ENCODE measurements at regions not wholly inside any gene's neighbourhood (a gene's known extent, or its start where the extent isn't known, plus 50 kb on each side); places are given as distances from the start of the nearest gene placed in this dataset.
A peak's percentile ranks its signal among the peaks of the same experiment; 100 is the strongest.

DNA sequence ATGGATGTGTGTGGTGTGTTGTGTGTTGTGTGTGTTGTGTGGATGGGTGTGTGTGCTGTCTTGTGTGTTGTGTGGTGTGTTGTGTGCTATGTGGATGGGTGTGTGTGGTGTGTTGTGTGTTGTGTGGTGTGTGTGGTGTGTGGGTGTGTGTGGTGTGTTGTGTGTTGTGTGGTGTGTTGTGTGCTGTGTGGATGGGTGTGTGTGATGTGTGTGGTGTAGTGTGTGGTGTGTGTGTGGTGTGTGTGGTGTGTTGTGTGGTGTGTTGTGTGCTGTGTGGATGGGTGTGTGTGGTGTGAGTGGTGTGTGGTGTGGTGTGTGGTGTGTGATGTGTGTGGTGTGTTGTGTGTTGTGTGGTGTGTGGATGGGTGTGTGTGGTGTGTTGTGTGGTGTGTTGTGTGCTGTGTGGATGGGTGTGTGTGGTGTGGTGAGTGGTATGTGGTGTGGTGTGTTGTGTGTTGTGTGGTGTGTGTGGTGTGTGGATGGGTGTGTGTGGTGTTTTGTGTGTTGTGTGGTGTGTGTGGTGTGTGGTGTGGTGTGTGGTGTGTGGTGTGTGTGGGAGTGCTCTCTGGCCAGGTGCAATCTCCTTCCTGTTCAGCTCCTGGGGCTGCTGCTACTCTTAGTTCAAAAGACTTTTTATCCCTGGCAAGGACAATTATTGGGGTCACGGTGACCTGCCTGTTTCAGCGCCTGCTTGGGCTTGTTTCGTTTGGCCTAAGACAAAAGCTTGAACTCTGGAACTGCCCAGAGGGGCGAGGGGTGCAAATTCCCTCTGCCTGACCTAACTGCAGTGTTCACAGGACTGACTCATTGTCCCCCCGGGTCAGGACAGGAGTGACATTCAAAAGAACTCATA lies 101.1 kb downstream of the UBIAD1 start:
- Histone ChIP-seq H3K4me1 (ENCODE audit: control insufficient read depth, extremely low read depth, insufficient read depth, low read length) (no peaks in the 10 kb centered on the region), H3K27ac (ENCODE audit: insufficient read depth, low read depth, low read length) (no peak overlapping the region), H3K9me1 (replicated peaks; ENCODE audit: control insufficient read depth, extremely low read depth, insufficient read depth, low read length) (no peaks in the 10 kb centered on the region), H3K9ac (replicated peaks; ENCODE audit: extremely low read depth, insufficient read depth, low read length) (no peak overlapping the region), H3K27me3 (ENCODE audit: control insufficient read depth in 2 of 2, insufficient read depth in 2 of 2, low read length in 2 of 2) (no peaks in the 10 kb centered on the region), H3K9me3 (replicated peaks; ENCODE audit: control insufficient read depth, insufficient read depth, low read length) (no peaks in the 10 kb centered on the region), H2AFZ (ENCODE audit: low read depth, low read length) (no peak overlapping the region), H3K36me3 (ENCODE audit: control insufficient read depth in 2 of 2, extremely low read depth in 1 of 2, insufficient read depth in 2 of 2, low read length in 2 of 2) (no peaks in the 10 kb centered on the region), H4K20me1 (replicated peaks; ENCODE audit: control insufficient read depth, extremely low read depth, insufficient read depth, low read length) (no peaks in the 10 kb centered on the region), H3K4me3 (replicated peaks in 1 of 3; ENCODE audit: insufficient read depth in 1 of 3, low read depth in 1 of 3, low read length in 3 of 3) (no peak overlapping the region), H3K79me2 (ENCODE audit: control insufficient read depth, insufficient read depth, low read length) (no peaks in the 10 kb centered on the region), H3K4me2 (ENCODE audit: insufficient read depth, low read length) (no peak overlapping the region)
- dilution Hi-C loops (cut with MboI; ENCODE audit: extremely low pct_ligation_motif_present, low sequenced_read_pairs) (no loop called here), intact Hi-C loops (cut with micrococcal nuclease) (no loop called here)
- ChIA-PET CTCF (no interaction called here), POLR2A (no interaction called here)
- FAIRE-seq (peak; percentile 38), DNase-seq (ENCODE audit: low read depth, low spot score) (no peak)
- no TSS peak for BruUV-seq (replicated peaks)
- TF ChIP-seq GATA2 (IDR thresholded peaks at IDR 0.05; ENCODE audit: insufficient read depth, insufficient read length, low read depth, low read length), result no peak
- no peak for TF ChIP-seq MYC (IDR thresholded peaks at IDR 0.05; ENCODE audit: low read depth, low read length)
- TF ChIP-seq FOS (IDR thresholded peaks at IDR 0.05; ENCODE audit: borderline replicate concordance, insufficient read depth, low read length), result no peak
- TF ChIP-seq, protein P1, sequence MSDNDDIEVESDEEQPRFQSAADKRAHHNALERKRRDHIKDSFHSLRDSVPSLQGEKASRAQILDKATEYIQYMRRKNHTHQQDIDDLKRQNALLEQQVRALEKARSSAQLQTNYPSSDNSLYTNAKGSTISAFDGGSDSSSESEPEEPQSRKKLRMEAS (IDR thresholded peaks at IDR 0.05; ENCODE audit: insufficient read depth, insufficient read length), result no peak
- no peak for TF ChIP-seq POLR2AphosphoS5 (IDR thresholded peaks at IDR 0.05; ENCODE audit: insufficient read depth, low read depth, low read length)
- no peak for TF ChIP-seq EZH2 (IDR thresholded peaks at IDR 0.05; ENCODE audit: borderline replicate concordance, low read depth, low read length, severe bottlenecking)

DNA sequence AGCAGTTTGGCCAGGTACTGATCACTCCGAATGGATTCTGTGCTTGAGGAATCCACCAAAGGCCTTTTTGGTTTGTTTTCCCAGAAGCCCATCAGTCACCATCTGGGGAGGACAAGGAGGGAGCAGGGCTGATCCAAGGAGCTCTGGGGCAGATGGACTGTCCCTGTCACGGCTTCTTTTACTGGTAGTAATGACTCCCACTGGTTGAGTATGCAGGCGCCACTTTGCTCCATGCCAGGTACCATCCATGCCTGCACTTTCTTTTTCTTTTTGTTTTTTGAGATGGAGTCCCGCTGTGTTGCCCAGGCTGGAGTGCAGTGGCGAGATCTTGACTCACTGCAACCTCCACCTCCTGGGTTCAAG lies 101.7 kb downstream of the UBIAD1 start:
- Histone ChIP-seq H3K9ac (replicated peaks; ENCODE audit: extremely low read depth, insufficient read depth, low read length) (no peak overlapping the region), H3K9me3 (replicated peaks; ENCODE audit: control insufficient read depth, insufficient read depth, low read length) (no peaks in the 10 kb centered on the region), H3K4me2 (ENCODE audit: insufficient read depth, low read length) (no peak overlapping the region), H3K79me2 (ENCODE audit: control insufficient read depth, insufficient read depth, low read length) (no peaks in the 10 kb centered on the region), H2AFZ (ENCODE audit: low read depth, low read length) (no peak overlapping the region), H3K4me3 (replicated peaks in 1 of 3; ENCODE audit: insufficient read depth in 1 of 3, low read depth in 1 of 3, low read length in 3 of 3) (no peak overlapping the region), H3K36me3 (ENCODE audit: control insufficient read depth in 2 of 2, extremely low read depth in 1 of 2, insufficient read depth in 2 of 2, low read length in 2 of 2) (no peaks in the 10 kb centered on the region), H3K27ac (ENCODE audit: insufficient read depth, low read depth, low read length) (no peak overlapping the region), H3K27me3 (ENCODE audit: control insufficient read depth in 2 of 2, insufficient read depth in 2 of 2, low read length in 2 of 2) (peaks cover 0 to 1% of the 10 kb centered on the region in 2 experiments), H3K9me1 (replicated peaks; ENCODE audit: control insufficient read depth, extremely low read depth, insufficient read depth, low read length) (no peaks in the 10 kb centered on the region), H3K4me1 (ENCODE audit: control insufficient read depth, extremely low read depth, insufficient read depth, low read length) (no peaks in the 10 kb centered on the region), H4K20me1 (replicated peaks; ENCODE audit: control insufficient read depth, extremely low read depth, insufficient read depth, low read length) (no peaks in the 10 kb centered on the region)
- intact Hi-C loops (cut with micrococcal nuclease), result no loop called here
- no peak for FAIRE-seq
- no TSS peak for BruUV-seq (replicated peaks)
- dilution Hi-C loops (cut with MboI; ENCODE audit: extremely low pct_ligation_motif_present, low sequenced_read_pairs), result no loop called here
- TF ChIP-seq JUN (IDR thresholded peaks at IDR 0.05; ENCODE audit: borderline replicate concordance, insufficient read depth, insufficient read length, low read depth), result no peak
- TF ChIP-seq MYC (IDR thresholded peaks at IDR 0.05; ENCODE audit: low read depth, low read length), result no peak
- no peak for TF ChIP-seq FOS (IDR thresholded peaks at IDR 0.05; ENCODE audit: borderline replicate concordance, insufficient read depth, low read length)
- TF ChIP-seq, protein P2, sequence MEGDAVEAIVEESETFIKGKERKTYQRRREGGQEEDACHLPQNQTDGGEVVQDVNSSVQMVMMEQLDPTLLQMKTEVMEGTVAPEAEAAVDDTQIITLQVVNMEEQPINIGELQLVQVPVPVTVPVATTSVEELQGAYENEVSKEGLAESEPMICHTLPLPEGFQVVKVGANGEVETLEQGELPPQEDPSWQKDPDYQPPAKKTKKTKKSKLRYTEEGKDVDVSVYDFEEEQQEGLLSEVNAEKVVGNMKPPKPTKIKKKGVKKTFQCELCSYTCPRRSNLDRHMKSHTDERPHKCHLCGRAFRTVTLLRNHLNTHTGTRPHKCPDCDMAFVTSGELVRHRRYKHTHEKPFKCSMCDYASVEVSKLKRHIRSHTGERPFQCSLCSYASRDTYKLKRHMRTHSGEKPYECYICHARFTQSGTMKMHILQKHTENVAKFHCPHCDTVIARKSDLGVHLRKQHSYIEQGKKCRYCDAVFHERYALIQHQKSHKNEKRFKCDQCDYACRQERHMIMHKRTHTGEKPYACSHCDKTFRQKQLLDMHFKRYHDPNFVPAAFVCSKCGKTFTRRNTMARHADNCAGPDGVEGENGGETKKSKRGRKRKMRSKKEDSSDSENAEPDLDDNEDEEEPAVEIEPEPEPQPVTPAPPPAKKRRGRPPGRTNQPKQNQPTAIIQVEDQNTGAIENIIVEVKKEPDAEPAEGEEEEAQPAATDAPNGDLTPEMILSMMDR (IDR thresholded peaks at IDR 0.05; ENCODE audit: extremely low read depth in 1 of 2, insufficient read depth in 1 of 2, low read depth in 1 of 2, low read length in 2 of 2), result no peak
- TF ChIP-seq GATA2 (IDR thresholded peaks at IDR 0.05; ENCODE audit: insufficient read depth, insufficient read length, low read depth, low read length), result no peak
- no peak for TF ChIP-seq POLR2A (IDR thresholded peaks at IDR 0.05; ENCODE audit: low read depth, low read length)
- TF ChIP-seq, protein P1 (IDR thresholded peaks at IDR 0.05; ENCODE audit: insufficient read depth, insufficient read length), result no peak
- no peak for DNase-seq (ENCODE audit: low read depth, low spot score)
- POLR2A ChIA-PET, result no interaction called here
- CTCF ChIA-PET, result no interaction called here

Data from endothelial cell of umbilical vein (primary cell).